Effector memory CD8-positive, alpha-beta T cell (primary cell): ENCODE measurements at regions not wholly inside any gene's neighbourhood (a gene's known extent, or its start where the extent isn't known, plus 50 kb on each side); places are given as distances from the start of the nearest gene placed in this dataset.
"Not testable (repeated sequence)": the region's sequence is repeated elsewhere in the genome, so short reads cannot be mapped to it uniquely, and the experiment has no call there.

ENCODE experiments used
- ATAC-seq: fragments of 150-1000 bp; cut with Tn5 transposase; replicated peaks from 2 replicates; pipeline ENCODE4 v1.10.0; 2021; ENCODE audit warnings: mild to moderate bottlenecking, moderate library complexity
- DNase-seq, 3 experiments: peaks; one replicate each; pipeline ENCODE4 v3.0.0; 2021
- H3K27ac Mint-ChIP-seq, 2 donors: one replicate each; pipeline ENCODE4 v1.8.0; 2022; ENCODE audit warnings: mild to moderate bottlenecking in 2 of 2, mixed read lengths in 2 of 2, moderate library complexity in 2 of 2
- H3K27me3 Mint-ChIP-seq, 2 donors: one replicate each; pipeline ENCODE4 v1.8.0; 2022; ENCODE audit warnings: mixed read lengths in 2 of 2
- H3K36me3 Mint-ChIP-seq: one replicate; pipeline ENCODE4 v1.8.0; 2022; ENCODE audit warnings: mild to moderate bottlenecking, moderate library complexity, mixed read lengths; ENCODE audit not compliant: insufficient read depth
- H3K4me1 Mint-ChIP-seq, 2 donors: one replicate each; pipeline ENCODE4 v1.8.0; 2022; ENCODE audit warnings: low read depth in 2 of 2, mixed read lengths in 2 of 2
- H3K4me3 Mint-ChIP-seq, 2 donors: one replicate each; pipeline ENCODE4 v1.8.0; 2022; ENCODE audit warnings: mild to moderate bottlenecking in 2 of 2, mixed read lengths in 2 of 2, moderate library complexity in 2 of 2
- H3K9me3 Mint-ChIP-seq, 2 donors: one replicate each; pipeline ENCODE4 v1.8.0; 2022; ENCODE audit warnings: mixed read lengths in 2 of 2

GRCh38 chr16:21521390-21522143, 77.8 kb upstream of the METTL9 start:
- DNase-seq, H3K4me3 Mint-ChIP-seq, H3K9me3 Mint-ChIP-seq, ATAC-seq, H3K27ac Mint-ChIP-seq, H3K27me3 Mint-ChIP-seq: not testable (repeated sequence)
- Mint-ChIP-seq H3K4me1 (peaks cover 18 to 23% of the 10 kb centered on the region in 2 donors), H3K36me3 (peaks cover 33% of the 10 kb centered on the region)

GRCh38 chr16:21522846-21523245, 76.5 kb upstream of the METTL9 start:
- ATAC-seq, H3K9me3 Mint-ChIP-seq, H3K4me3 Mint-ChIP-seq, H3K27me3 Mint-ChIP-seq, DNase-seq, H3K27ac Mint-ChIP-seq: not testable (repeated sequence)
- peaks cover 26% of the 10 kb centered on the region for H3K36me3 Mint-ChIP-seq
- peaks cover 16 to 18% of the 10 kb centered on the region in 2 donors for H3K4me1 Mint-ChIP-seq

- H3K27ac Mint-ChIP-seq = no peak overlapping the region
- DNase-seq = no peak
- no peaks in the 10 kb centered on the region for H3K27me3 Mint-ChIP-seq
- ATAC-seq = no peak
- H3K4me3 Mint-ChIP-seq = no peak overlapping the region
- peaks cover 19% of the 10 kb centered on the region for H3K36me3 Mint-ChIP-seq
- H3K9me3 Mint-ChIP-seq = no peaks in the 10 kb centered on the region
- H3K4me1 Mint-ChIP-seq = peaks cover 9 to 11% of the 10 kb centered on the region in 2 donors
Measured at GRCh38 chr16:21523411-21524067, 75.8 kb upstream of the METTL9 start.

- no peaks in the 10 kb centered on the region for H3K27me3 Mint-ChIP-seq
- H3K9me3 Mint-ChIP-seq = no peaks in the 10 kb centered on the region
- no peak overlapping the region for H3K4me3 Mint-ChIP-seq
- DNase-seq (no peak), ATAC-seq (no peak)
- peaks cover 12% of the 10 kb centered on the region for H3K36me3 Mint-ChIP-seq
- no peak overlapping the region for H3K27ac Mint-ChIP-seq
- peaks cover 5% of the 10 kb centered on the region in 2 donors for H3K4me1 Mint-ChIP-seq
Measured at GRCh38 chr16:21524068-21524751, 75.2 kb upstream of the METTL9 start.

GRCh38 chr16:21524752-21525028, 74.7 kb upstream of the METTL9 start:
- H3K27me3 Mint-ChIP-seq, H3K27ac Mint-ChIP-seq, H3K4me1 Mint-ChIP-seq, H3K36me3 Mint-ChIP-seq, H3K9me3 Mint-ChIP-seq, ATAC-seq, DNase-seq, H3K4me3 Mint-ChIP-seq: not testable (repeated sequence)

- not testable (repeated sequence) for DNase-seq, H3K27ac Mint-ChIP-seq, H3K9me3 Mint-ChIP-seq, ATAC-seq, H3K36me3 Mint-ChIP-seq, H3K4me1 Mint-ChIP-seq, H3K27me3 Mint-ChIP-seq, H3K4me3 Mint-ChIP-seq
Measured at GRCh38 chr16:21525029-21525895, 74.1 kb upstream of the METTL9 start.

- not testable (repeated sequence) for H3K9me3 Mint-ChIP-seq, H3K4me3 Mint-ChIP-seq, H3K36me3 Mint-ChIP-seq, ATAC-seq, H3K4me1 Mint-ChIP-seq, DNase-seq
- peak overlapping the region in 1 of 2 donors; percentile 35 for H3K27ac Mint-ChIP-seq
- H3K27me3 Mint-ChIP-seq = peaks cover 0 to 15% of the 10 kb centered on the region in 2 donors
Measured at GRCh38 chr16:21525956-21526922, 73.1 kb upstream of the METTL9 start.

- H3K4me3 Mint-ChIP-seq = no peak overlapping the region
- H3K9me3 Mint-ChIP-seq = no peaks in the 10 kb centered on the region
- DNase-seq (no peak), ATAC-seq (no peak)
- no peaks in the 10 kb centered on the region for H3K4me1 Mint-ChIP-seq
- peaks cover 0 to 17% of the 10 kb centered on the region in 2 donors for H3K27me3 Mint-ChIP-seq
- H3K36me3 Mint-ChIP-seq = no peaks in the 10 kb centered on the region
- peak overlapping the region; percentile 10 to 35 for H3K27ac Mint-ChIP-seq
Measured at GRCh38 chr16:21526923-21527807, 72.2 kb upstream of the METTL9 start.

GRCh38 chr16:21529060-21529658, 70.2 kb upstream of the METTL9 start:
- not testable (repeated sequence) for DNase-seq, H3K27ac Mint-ChIP-seq, H3K9me3 Mint-ChIP-seq, H3K36me3 Mint-ChIP-seq, ATAC-seq, H3K4me1 Mint-ChIP-seq, H3K4me3 Mint-ChIP-seq
- peaks cover 4 to 17% of the 10 kb centered on the region in 2 donors for H3K27me3 Mint-ChIP-seq

- not testable (repeated sequence) for H3K9me3 Mint-ChIP-seq, H3K27ac Mint-ChIP-seq, H3K4me3 Mint-ChIP-seq, ATAC-seq, H3K4me1 Mint-ChIP-seq, DNase-seq, H3K36me3 Mint-ChIP-seq
- H3K27me3 Mint-ChIP-seq = peaks cover 4 to 17% of the 10 kb centered on the region in 2 donors
Measured at GRCh38 chr16:21530729-21531383, 68.5 kb upstream of the METTL9 start.

- not testable (repeated sequence) for H3K4me1 Mint-ChIP-seq, H3K9me3 Mint-ChIP-seq, H3K4me3 Mint-ChIP-seq, ATAC-seq, H3K27ac Mint-ChIP-seq, DNase-seq, H3K36me3 Mint-ChIP-seq
- peaks cover 4 to 17% of the 10 kb centered on the region in 2 donors for H3K27me3 Mint-ChIP-seq
Measured at GRCh38 chr16:21532996-21533395, 66.4 kb upstream of the METTL9 start.
